ENCODE measurements at regions not wholly inside any gene's neighbourhood (a gene's known extent, or its start where the extent isn't known, plus 50 kb on each side); places are given as distances from the start of the nearest gene placed in this dataset.

- no peaks in the 10 kb centered on the region for H3K36me3 ChIP-seq (ENCODE audit: insufficient read depth, low read length)
- no peaks in the 10 kb centered on the region for H3K9me3 ChIP-seq (ENCODE audit: low read depth, low read length)
- H3K27me3 ChIP-seq (ENCODE audit: insufficient read depth, low read length): no peaks in the 10 kb centered on the region
- H3K4me1 ChIP-seq (ENCODE audit: insufficient read depth, low read length): peaks cover 10% of the 10 kb centered on the region
- no peak for TF ChIP-seq CTCF (IDR thresholded peaks at IDR 0.05; ENCODE audit: extremely low read depth, low read depth, low read length)
- no peak for DNase-seq (ENCODE audit: insufficient read length, low spot score, missing footprints)
- H2AFZ ChIP-seq (ENCODE audit: low read length): no peak overlapping the region
- H3K4me2 ChIP-seq (ENCODE audit: insufficient read depth, low read length): no peak overlapping the region
- H4K20me1 ChIP-seq (ENCODE audit: insufficient read depth, low read length): no peaks in the 10 kb centered on the region
- H3K27ac ChIP-seq (ENCODE audit: low read depth, low read length): no peak overlapping the region
- H3K79me2 ChIP-seq (ENCODE audit: insufficient read depth, low read length): no peaks in the 10 kb centered on the region
- no peak overlapping the region for H3K4me3 ChIP-seq (ENCODE audit: insufficient read depth, low read length)
These were observed 83.7 kb upstream of the BTG1 start for GRCh38 chr12:92229381-92229780.

- no peaks in the 10 kb centered on the region for H3K27me3 ChIP-seq (ENCODE audit: insufficient read depth, low read length)
These were observed 81.3 kb upstream of the BTG1 start for GRCh38 chr12:92226961-92227360.

GRCh38 chr12:92226071-92226661 lies 80.5 kb upstream of the BTG1 start:
- no peak for DNase-seq (ENCODE audit: insufficient read length, low spot score, missing footprints)
- no peak for TF ChIP-seq CTCF (IDR thresholded peaks at IDR 0.05; ENCODE audit: extremely low read depth, low read depth, low read length)

More at GRCh38 chr12:92226961-92227360, 81.3 kb upstream of the BTG1 start:
- no peaks in the 10 kb centered on the region for H3K36me3 ChIP-seq (ENCODE audit: insufficient read depth, low read length)
- no peaks in the 10 kb centered on the region for H3K9me3 ChIP-seq (ENCODE audit: low read depth, low read length)
- no peak overlapping the region for H2AFZ ChIP-seq (ENCODE audit: low read length)
- no peak for TF ChIP-seq CTCF (IDR thresholded peaks at IDR 0.05; ENCODE audit: extremely low read depth, low read depth, low read length)
- peaks cover 10% of the 10 kb centered on the region for H3K4me1 ChIP-seq (ENCODE audit: insufficient read depth, low read length)
- H3K27ac ChIP-seq (ENCODE audit: low read depth, low read length): no peak overlapping the region
- H3K4me2 ChIP-seq (ENCODE audit: insufficient read depth, low read length): no peak overlapping the region
- no peaks in the 10 kb centered on the region for H3K79me2 ChIP-seq (ENCODE audit: insufficient read depth, low read length)
- no peak overlapping the region for H3K4me3 ChIP-seq (ENCODE audit: insufficient read depth, low read length)
- no peak for DNase-seq (ENCODE audit: insufficient read length, low spot score, missing footprints)
- H4K20me1 ChIP-seq (ENCODE audit: insufficient read depth, low read length): no peaks in the 10 kb centered on the region

GRCh38 chr12:92224685-92225331 lies 79.2 kb upstream of the BTG1 start:
- no peak for TF ChIP-seq CTCF (IDR thresholded peaks at IDR 0.05; ENCODE audit: extremely low read depth, low read depth, low read length)
- no peak overlapping the region for H2AFZ ChIP-seq (ENCODE audit: low read length)

More at GRCh38 chr12:92226071-92226661, 80.5 kb upstream of the BTG1 start:
- H3K4me3 ChIP-seq (ENCODE audit: insufficient read depth, low read length): no peak overlapping the region
- no peaks in the 10 kb centered on the region for H3K79me2 ChIP-seq (ENCODE audit: insufficient read depth, low read length)
- H3K4me1 ChIP-seq (ENCODE audit: insufficient read depth, low read length): peaks cover 10% of the 10 kb centered on the region
- H3K36me3 ChIP-seq (ENCODE audit: insufficient read depth, low read length): no peaks in the 10 kb centered on the region
- H3K27me3 ChIP-seq (ENCODE audit: insufficient read depth, low read length): no peaks in the 10 kb centered on the region
- no peaks in the 10 kb centered on the region for H4K20me1 ChIP-seq (ENCODE audit: insufficient read depth, low read length)
- no peak overlapping the region for H3K27ac ChIP-seq (ENCODE audit: low read depth, low read length)
- no peak overlapping the region for H3K4me2 ChIP-seq (ENCODE audit: insufficient read depth, low read length)
- H2AFZ ChIP-seq (ENCODE audit: low read length): no peak overlapping the region
- no peaks in the 10 kb centered on the region for H3K9me3 ChIP-seq (ENCODE audit: low read depth, low read length)

More at GRCh38 chr12:92224685-92225331, 79.2 kb upstream of the BTG1 start:
- H4K20me1 ChIP-seq (ENCODE audit: insufficient read depth, low read length): no peaks in the 10 kb centered on the region
- peak; percentile 60 for DNase-seq (ENCODE audit: insufficient read length, low spot score, missing footprints)
- peaks cover 10% of the 10 kb centered on the region for H3K4me1 ChIP-seq (ENCODE audit: insufficient read depth, low read length)
- H3K36me3 ChIP-seq (ENCODE audit: insufficient read depth, low read length): no peaks in the 10 kb centered on the region
- no peaks in the 10 kb centered on the region for H3K27me3 ChIP-seq (ENCODE audit: insufficient read depth, low read length)
- peak overlapping the region; percentile 1 for H3K4me2 ChIP-seq (ENCODE audit: insufficient read depth, low read length)
- no peaks in the 10 kb centered on the region for H3K79me2 ChIP-seq (ENCODE audit: insufficient read depth, low read length)
- H3K4me3 ChIP-seq (ENCODE audit: insufficient read depth, low read length): no peak overlapping the region
- H3K9me3 ChIP-seq (ENCODE audit: low read depth, low read length): no peaks in the 10 kb centered on the region
- no peak overlapping the region for H3K27ac ChIP-seq (ENCODE audit: low read depth, low read length)

Data from osteoblast (primary cell).